CD8-positive, alpha-beta memory T cell (primary cell): ENCODE measurements at regions not wholly inside any gene's neighbourhood (a gene's known extent, or its start where the extent isn't known, plus 50 kb on each side); places are given as distances from the start of the nearest gene placed in this dataset.

Experiments
- CTCF ChIA-PET: fragments of 350-600 bp; sonication (Branson Sonifier 250); formaldehyde crosslinking; loops from one replicate; lab custom pipeline; 2021; ENCODE audit warnings: antibody characterized with exemption; lab: Charles Lee
- POLR2A ChIA-PET: fragments of 350-600 bp; sonication (Branson Sonifier 250); formaldehyde crosslinking; loops from one replicate; lab custom pipeline; 2021; ENCODE audit warnings: antibody characterized with exemption; lab: Charles Lee
- DNase-seq, 5 donors: peaks; one replicate each; pipeline versions ENCODE4 v3.0.0 to v3.0.0-alpha.2; 2020 to 2022; ENCODE audit warnings: mixed read lengths in 1 of 5
- H3K27ac ChIP-seq: one replicate; pipeline ENCODE4 v1.7.0; 2013; ENCODE audit warnings: low read depth, mild to moderate bottlenecking, low read length, moderate library complexity
- H3K27me3 ChIP-seq: 2 replicates; pipeline ENCODE4 v1.7.0; 2013; ENCODE audit warnings: low read length, mild to moderate bottlenecking; ENCODE audit not compliant: insufficient read depth, poor library complexity, severe bottlenecking
- H3K36me3 ChIP-seq: 2 replicates; pipeline ENCODE4 v1.7.0; 2013; ENCODE audit warnings: mild to moderate bottlenecking, low read length, moderate library complexity; ENCODE audit not compliant: insufficient read depth
- H3K4me1 ChIP-seq: 2 replicates; pipeline ENCODE4 v1.7.0; 2013; ENCODE audit warnings: mild to moderate bottlenecking, low read length, moderate library complexity; ENCODE audit not compliant: insufficient read depth
- H3K4me3 ChIP-seq: 2 replicates; pipeline ENCODE4 v1.7.0; 2013; ENCODE audit warnings: mild to moderate bottlenecking, low read length
- H3K9me3 ChIP-seq: 2 replicates; pipeline ENCODE4 v1.7.0; 2013; ENCODE audit warnings: mild to moderate bottlenecking, low read length
- H3K27ac Mint-ChIP-seq, 8 donors: one replicate each; pipeline ENCODE4 v1.8.0; 2020 to 2021; ENCODE audit warnings: mixed read lengths in 8 of 8, mild to moderate bottlenecking in 6 of 8, inconsistent platforms in 3 of 8, moderate library complexity in 3 of 8
- H3K27me3 Mint-ChIP-seq, 2 donors: one replicate each; pipeline ENCODE4 v1.8.0; 2020 to 2021; ENCODE audit warnings: mixed read lengths in 2 of 2, mild to moderate bottlenecking in 1 of 2, moderate library complexity in 1 of 2
- H3K36me3 Mint-ChIP-seq, 3 donors: one replicate each; pipeline ENCODE4 v1.8.0; 2020 to 2021; ENCODE audit warnings: mixed read lengths in 3 of 3, inconsistent platforms in 1 of 3, mild to moderate bottlenecking in 1 of 3
- H3K4me1 Mint-ChIP-seq, 3 donors: one replicate each; pipeline ENCODE4 v1.8.0; 2020 to 2021; ENCODE audit warnings: mixed read lengths in 3 of 3, inconsistent platforms in 1 of 3, mild to moderate bottlenecking in 1 of 3
- H3K4me3 Mint-ChIP-seq, 7 donors: one replicate each; pipeline ENCODE4 v1.8.0; 2020 to 2021; ENCODE audit warnings: mixed read lengths in 7 of 7, mild to moderate bottlenecking in 6 of 7, moderate library complexity in 4 of 7, inconsistent platforms in 2 of 7
- H3K9me3 Mint-ChIP-seq, 5 donors: one replicate each; pipeline ENCODE4 v1.8.0; 2020 to 2022; ENCODE audit warnings: mixed read lengths in 5 of 5, mild to moderate bottlenecking in 3 of 5, moderate library complexity in 2 of 5, inconsistent platforms in 1 of 5

DNA sequence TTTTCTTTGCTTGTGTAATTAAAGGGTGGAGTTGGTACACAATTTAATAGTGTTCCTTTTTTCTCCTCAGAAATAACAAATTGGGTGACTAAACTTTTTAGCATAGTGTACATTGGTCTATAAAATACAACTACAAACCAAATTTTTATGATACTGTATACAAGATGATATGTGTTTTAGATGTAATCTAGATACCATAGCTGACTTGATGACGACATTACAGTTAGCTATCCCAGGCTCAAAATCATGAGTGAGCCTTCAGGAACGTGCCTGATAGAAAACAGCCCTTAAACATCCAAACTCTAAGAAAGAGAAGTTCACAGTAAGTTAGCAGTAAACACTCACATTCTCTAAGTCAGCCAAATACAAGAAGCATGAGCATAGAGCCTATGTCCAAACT is 99.0 kb upstream of the SSTR1 start:
- peaks cover 5 to 20% (median 16%) of the 10 kb centered on the region in 3 donors for H3K4me1 Mint-ChIP-seq
- no peak overlapping the region for H3K27ac Mint-ChIP-seq
- Histone ChIP-seq H3K9me3 (no peaks in the 10 kb centered on the region), H3K27ac (no peak overlapping the region), H3K4me3 (no peak overlapping the region), H3K36me3 (no peaks in the 10 kb centered on the region), H3K4me1 (peaks cover under 1% of the 10 kb centered on the region), H3K27me3 (no peaks in the 10 kb centered on the region)
- no peak overlapping the region for H3K4me3 Mint-ChIP-seq
- no peaks in the 10 kb centered on the region for H3K36me3 Mint-ChIP-seq
- no peak for DNase-seq
- no peaks in the 10 kb centered on the region for H3K27me3 Mint-ChIP-seq
- ChIA-PET CTCF (no interaction called here), POLR2A (no interaction called here)
- no peaks in the 10 kb centered on the region for H3K9me3 Mint-ChIP-seq

DNA sequence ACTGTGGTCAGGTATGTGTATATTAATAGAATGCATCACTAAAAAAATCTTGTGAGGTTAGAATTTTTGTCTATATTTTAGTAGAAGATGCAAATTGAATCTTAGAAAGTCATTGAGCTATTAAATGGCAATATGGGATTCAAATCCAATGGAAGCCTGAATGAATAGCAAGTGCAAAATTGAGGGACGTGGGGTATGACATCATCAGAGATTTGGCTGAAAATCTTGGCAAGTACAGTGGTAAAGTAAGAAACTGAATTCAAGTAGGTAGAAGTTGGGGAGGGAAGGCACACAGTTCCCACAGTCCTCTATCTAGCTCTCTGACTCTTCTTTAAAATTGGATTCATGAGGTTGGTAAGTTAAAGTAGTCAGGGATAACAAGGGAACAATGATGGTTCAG is 97.4 kb upstream of the SSTR1 start:
- no peak overlapping the region for H3K27ac Mint-ChIP-seq
- Histone ChIP-seq H3K27me3 (no peaks in the 10 kb centered on the region), H3K36me3 (no peaks in the 10 kb centered on the region), H3K4me1 (no peaks in the 10 kb centered on the region), H3K9me3 (no peaks in the 10 kb centered on the region), H3K4me3 (no peak overlapping the region), H3K27ac (no peak overlapping the region)
- no peaks in the 10 kb centered on the region for H3K27me3 Mint-ChIP-seq
- no peak overlapping the region for H3K4me3 Mint-ChIP-seq
- no peak for DNase-seq
- POLR2A ChIA-PET = no interaction called here
- H3K36me3 Mint-ChIP-seq = no peaks in the 10 kb centered on the region
- H3K4me1 Mint-ChIP-seq = peaks cover 5 to 13% (median 5%) of the 10 kb centered on the region in 3 donors
- no peaks in the 10 kb centered on the region for H3K9me3 Mint-ChIP-seq
- CTCF ChIA-PET = interaction anchor here (1.7 kb wide), 1 partner anchor 10 kb away, joined by 3 read pairs; no protein-coding TSS in a partner anchor

DNA sequence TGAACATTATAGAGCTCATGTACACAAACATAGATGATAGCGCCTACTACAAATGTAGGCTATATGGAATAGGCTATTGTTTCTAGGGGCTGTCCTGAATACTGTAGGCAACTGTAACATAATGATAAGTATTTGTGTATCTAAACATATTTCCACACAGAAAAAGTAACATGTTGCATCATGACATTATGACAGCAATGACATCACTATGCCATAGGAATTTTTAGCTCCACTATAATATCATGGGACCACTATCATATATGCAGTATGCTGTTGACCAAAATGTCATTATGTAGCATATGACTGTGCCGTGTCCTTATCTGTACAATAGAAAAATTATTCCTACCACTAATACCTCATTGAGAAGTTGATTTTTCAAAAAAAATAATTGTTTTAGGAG is 96.7 kb upstream of the SSTR1 start:
- CTCF ChIA-PET = interaction anchor here (1.7 kb wide), 1 partner anchor 10 kb away, joined by 3 read pairs; no protein-coding TSS in a partner anchor

DNA sequence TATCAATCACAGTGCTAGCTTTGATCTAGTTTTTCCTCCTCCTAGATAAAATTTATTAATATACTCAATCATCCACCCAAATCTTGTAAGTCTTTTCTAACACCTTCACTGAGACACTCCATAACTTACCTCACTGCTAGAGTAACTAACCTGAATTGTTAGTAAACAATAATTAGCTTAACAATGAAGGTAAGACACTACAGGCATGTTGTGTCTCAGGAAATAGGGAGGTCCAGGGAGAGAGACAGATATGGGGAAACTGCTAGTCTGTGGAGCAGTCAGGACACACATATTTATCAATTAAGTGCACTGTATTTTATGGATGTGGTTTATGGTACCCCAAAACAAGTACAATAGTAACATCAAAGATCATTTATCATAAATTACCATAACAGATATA is 94.2 kb upstream of the SSTR1 start:
- CTCF ChIA-PET = interaction anchor here (1.0 kb wide), 1 partner anchor 9 kb away, joined by 3 read pairs; no protein-coding TSS in a partner anchor
- H3K27me3 ChIP-seq = no peaks in the 10 kb centered on the region
- H3K36me3 ChIP-seq = no peaks in the 10 kb centered on the region
- Mint-ChIP-seq H3K4me1 (no peaks in the 10 kb centered on the region), H3K9me3 (no peaks in the 10 kb centered on the region), H3K27me3 (no peaks in the 10 kb centered on the region), H3K36me3 (no peaks in the 10 kb centered on the region), H3K4me3 (no peak overlapping the region), H3K27ac (no peak overlapping the region)
- no peak for DNase-seq
- H3K27ac ChIP-seq = no peak overlapping the region
- no peaks in the 10 kb centered on the region for H3K9me3 ChIP-seq
- POLR2A ChIA-PET = no interaction called here
- no peak overlapping the region for H3K4me3 ChIP-seq
- H3K4me1 ChIP-seq = no peaks in the 10 kb centered on the region

More for the DNA sequence above, 96.7 kb upstream of the SSTR1 start:
- Mint-ChIP-seq H3K9me3 (no peaks in the 10 kb centered on the region), H3K4me3 (no peak overlapping the region), H3K36me3 (no peaks in the 10 kb centered on the region), H3K27me3 (no peaks in the 10 kb centered on the region), H3K27ac (no peak overlapping the region), H3K4me1 (peaks cover 5 to 13% (median 5%) of the 10 kb centered on the region in 3 donors)
- Histone ChIP-seq H3K4me3 (no peak overlapping the region), H3K27me3 (no peaks in the 10 kb centered on the region), H3K27ac (no peak overlapping the region), H3K9me3 (no peaks in the 10 kb centered on the region), H3K4me1 (no peaks in the 10 kb centered on the region), H3K36me3 (no peaks in the 10 kb centered on the region)
- DNase-seq = no peak
- POLR2A ChIA-PET = no interaction called here

DNA sequence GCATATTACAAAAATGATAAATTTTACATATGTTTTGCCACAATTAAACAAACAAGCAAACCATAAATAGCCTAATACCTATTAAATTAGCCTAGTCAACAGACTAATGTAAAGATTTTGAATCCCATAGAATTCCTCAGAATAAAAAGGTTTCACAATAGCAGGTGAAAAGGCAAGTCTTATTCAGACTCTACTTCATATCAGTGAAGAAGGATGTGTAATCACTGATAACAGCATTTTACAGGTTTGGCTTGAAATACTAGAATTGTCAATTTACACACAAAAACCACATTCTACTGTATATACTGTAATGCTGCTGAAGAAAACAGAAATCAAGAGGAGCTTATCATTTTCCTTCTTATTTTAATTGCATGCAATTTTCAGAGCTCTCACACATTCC is 90.8 kb upstream of the SSTR1 start:
- peaks cover 8% of the 10 kb centered on the region for H3K4me1 ChIP-seq
- no peak overlapping the region for H3K4me3 ChIP-seq
- no peaks in the 10 kb centered on the region for H3K27me3 ChIP-seq
- Mint-ChIP-seq H3K36me3 (no peaks in the 10 kb centered on the region), H3K27me3 (no peaks in the 10 kb centered on the region), H3K9me3 (no peaks in the 10 kb centered on the region), H3K4me1 (peaks cover 7 to 24% (median 15%) of the 10 kb centered on the region in 3 donors), H3K4me3 (no peak overlapping the region), H3K27ac (no peak overlapping the region)
- ChIA-PET CTCF (no interaction called here), POLR2A (no interaction called here)
- H3K27ac ChIP-seq = no peak overlapping the region
- no peaks in the 10 kb centered on the region for H3K9me3 ChIP-seq
- no peak for DNase-seq
- H3K36me3 ChIP-seq = no peaks in the 10 kb centered on the region

DNA sequence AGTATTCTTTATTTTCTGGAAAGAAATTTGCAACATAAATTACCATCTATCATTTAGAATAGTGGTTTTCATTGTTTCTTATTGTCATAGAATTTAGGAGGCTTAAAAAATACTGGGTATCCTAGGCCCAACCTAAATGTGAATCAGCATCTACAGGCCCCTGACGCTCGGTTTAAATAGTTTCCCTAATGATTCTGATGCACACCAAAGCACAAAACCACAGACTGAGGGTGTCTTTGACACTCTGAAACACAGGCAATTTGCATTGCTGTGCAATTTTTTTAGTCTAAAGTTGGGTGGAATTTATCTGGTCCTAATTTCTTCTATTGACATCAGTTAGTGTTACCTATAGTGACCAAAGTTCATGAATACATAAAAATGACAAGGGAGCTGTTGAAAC is 87.6 kb upstream of the SSTR1 start:
- H3K36me3 ChIP-seq = no peaks in the 10 kb centered on the region
- H3K9me3 ChIP-seq = no peaks in the 10 kb centered on the region
- H3K27ac ChIP-seq = no peak overlapping the region
- peak overlapping the region in 1 of 8 donors; percentile 52 for H3K27ac Mint-ChIP-seq
- no peaks in the 10 kb centered on the region for H3K36me3 Mint-ChIP-seq
- H3K4me3 ChIP-seq = no peak overlapping the region
- H3K27me3 Mint-ChIP-seq = no peaks in the 10 kb centered on the region
- H3K4me1 ChIP-seq = peaks cover 8% of the 10 kb centered on the region
- H3K9me3 Mint-ChIP-seq = no peaks in the 10 kb centered on the region
- ChIA-PET CTCF (interaction anchor here (1.0 kb wide), 1 partner anchor 9 kb away, joined by 3 read pairs; no protein-coding TSS in a partner anchor), POLR2A (no interaction called here)
- H3K4me1 Mint-ChIP-seq = peaks cover 11 to 38% (median 29%) of the 10 kb centered on the region in 3 donors
- no peak for DNase-seq
- no peaks in the 10 kb centered on the region for H3K27me3 ChIP-seq
- H3K4me3 Mint-ChIP-seq = no peak overlapping the region

DNA sequence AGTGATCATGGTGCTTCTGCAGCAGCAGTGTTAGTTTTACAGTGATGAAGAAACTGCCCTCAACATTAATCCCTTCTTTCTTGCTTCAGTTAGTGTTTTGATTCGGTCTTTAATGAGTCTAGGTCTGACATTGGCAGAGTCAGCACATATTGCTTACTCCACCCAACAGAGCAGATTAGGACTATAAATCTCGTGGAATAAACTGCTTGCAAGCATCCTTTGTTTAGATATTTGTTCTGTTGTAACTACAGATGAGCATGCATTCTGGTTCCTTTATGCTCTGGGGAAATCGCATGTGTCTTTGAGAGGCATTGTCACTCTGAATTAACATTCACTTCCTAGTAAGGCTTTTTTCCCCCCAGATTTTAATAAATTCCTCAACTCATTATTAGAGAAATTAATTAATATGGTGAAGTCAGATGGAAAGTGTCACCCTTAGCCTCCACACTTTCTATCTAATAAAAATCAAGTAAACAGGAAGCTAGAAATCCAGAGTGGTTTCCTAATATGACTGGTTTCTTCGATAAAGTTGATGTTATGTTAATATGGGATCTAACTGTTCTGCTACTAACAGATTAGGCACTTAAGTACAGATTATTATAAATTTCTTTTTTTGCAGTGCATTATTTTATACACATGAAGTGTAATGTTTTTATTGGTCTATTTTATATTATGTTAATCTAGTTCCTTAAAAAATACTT is 86.2 kb upstream of the SSTR1 start:
- Mint-ChIP-seq H3K9me3 (no peaks in the 10 kb centered on the region), H3K27ac (peak overlapping the region in 5 of 8 donors; percentile 45 to 72 (median 58)), H3K4me3 (peak overlapping the region in 6 of 7 donors; percentile 4 to 59 (median 34)), H3K27me3 (no peaks in the 10 kb centered on the region), H3K4me1 (peaks cover 11 to 41% (median 38%) of the 10 kb centered on the region in 3 donors), H3K36me3 (no peaks in the 10 kb centered on the region)
- Histone ChIP-seq H3K9me3 (no peaks in the 10 kb centered on the region), H3K27ac (no peak overlapping the region), H3K4me3 (no peak overlapping the region), H3K27me3 (no peaks in the 10 kb centered on the region), H3K36me3 (no peaks in the 10 kb centered on the region), H3K4me1 (peaks cover 14% of the 10 kb centered on the region)
- ChIA-PET CTCF (interaction anchor here (1.0 kb wide), 1 partner anchor 11 kb away, joined by 3 read pairs; no protein-coding TSS in a partner anchor), POLR2A (no interaction called here)
- DNase-seq = no peak

DNA sequence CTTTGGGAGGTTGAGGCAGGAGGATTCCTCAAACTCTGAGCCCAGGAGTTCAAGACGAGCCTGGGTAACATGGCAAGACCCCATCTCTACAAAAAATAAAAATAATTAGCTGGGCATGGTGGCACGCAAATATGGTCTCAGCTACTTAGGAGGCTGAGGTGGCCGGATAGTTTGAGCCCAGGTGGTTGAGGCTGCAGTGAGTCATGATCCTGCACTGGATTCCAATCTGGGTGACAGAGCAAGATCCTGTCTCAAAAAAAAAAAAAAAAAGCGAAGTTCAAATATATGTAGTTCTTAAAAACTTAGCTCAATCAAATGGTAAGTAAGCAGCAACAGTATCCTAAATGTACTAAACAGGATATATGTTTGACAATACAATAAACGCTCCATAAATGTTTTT is 85.5 kb upstream of the SSTR1 start:
- H3K9me3 Mint-ChIP-seq = no peaks in the 10 kb centered on the region

More for the DNA sequence above, 85.5 kb upstream of the SSTR1 start:
- no peaks in the 10 kb centered on the region for H3K27me3 Mint-ChIP-seq
- DNase-seq = no peak
- no peaks in the 10 kb centered on the region for H3K9me3 ChIP-seq
- H3K27ac Mint-ChIP-seq = no peak overlapping the region
- peaks cover 14% of the 10 kb centered on the region for H3K4me1 ChIP-seq
- no peak overlapping the region for H3K27ac ChIP-seq
- no peak overlapping the region for H3K4me3 ChIP-seq
- peaks cover 11 to 41% (median 38%) of the 10 kb centered on the region in 3 donors for H3K4me1 Mint-ChIP-seq
- H3K36me3 Mint-ChIP-seq = no peaks in the 10 kb centered on the region
- H3K36me3 ChIP-seq = no peaks in the 10 kb centered on the region
- H3K4me3 Mint-ChIP-seq = no peak overlapping the region
- ChIA-PET POLR2A (no interaction called here), CTCF (interaction anchor here (1.0 kb wide), 1 partner anchor 9 kb away, joined by 3 read pairs; no protein-coding TSS in a partner anchor)
- H3K27me3 ChIP-seq = no peaks in the 10 kb centered on the region
